ENCODE measurements at regions not wholly inside any gene's neighbourhood (a gene's known extent, or its start where the extent isn't known, plus 50 kb on each side); places are given as distances from the start of the nearest gene placed in this dataset.

DNA sequence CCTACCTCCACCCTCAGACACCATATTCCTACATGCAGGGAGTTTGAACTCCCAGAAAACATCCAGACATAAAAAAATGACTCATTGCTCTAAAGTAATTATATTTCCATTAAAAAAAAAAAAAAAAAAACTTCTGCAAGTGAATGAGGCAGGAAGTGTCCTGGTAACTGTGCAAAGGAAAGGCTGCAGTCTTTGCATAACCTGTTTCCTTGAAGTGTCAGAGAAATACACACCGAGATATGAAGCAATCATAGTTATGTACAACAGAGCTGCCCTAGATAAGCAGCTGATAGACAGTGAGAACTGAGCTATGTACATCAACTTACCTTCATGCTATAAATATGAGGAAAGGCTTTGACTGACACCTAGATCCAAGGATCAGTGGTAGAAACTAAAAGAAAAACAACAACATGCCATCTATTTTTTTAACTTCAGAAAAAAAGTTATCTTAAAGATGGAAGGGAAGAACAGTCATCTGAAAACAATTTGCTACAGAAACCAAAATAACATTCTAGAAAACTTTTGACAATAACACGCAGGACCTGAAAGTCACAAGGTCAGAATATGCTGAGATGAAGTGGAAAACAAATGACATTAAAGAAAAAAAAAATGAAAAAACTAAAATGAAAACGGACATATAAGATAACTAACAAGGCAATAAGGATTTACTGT is 263.2 kb downstream of the SEC23A start:
- no peaks in the 10 kb centered on the region for H3K27me3 ChIP-seq (replicated peaks; ENCODE audit: control insufficient read depth, insufficient read depth, low read length)
- DNase-seq (ENCODE audit: extremely low read depth, insufficient read length): no peak
- H3K4me3 ChIP-seq (replicated peaks; ENCODE audit: low read depth, low read length): no peak overlapping the region
- TF ChIP-seq, protein P1, sequence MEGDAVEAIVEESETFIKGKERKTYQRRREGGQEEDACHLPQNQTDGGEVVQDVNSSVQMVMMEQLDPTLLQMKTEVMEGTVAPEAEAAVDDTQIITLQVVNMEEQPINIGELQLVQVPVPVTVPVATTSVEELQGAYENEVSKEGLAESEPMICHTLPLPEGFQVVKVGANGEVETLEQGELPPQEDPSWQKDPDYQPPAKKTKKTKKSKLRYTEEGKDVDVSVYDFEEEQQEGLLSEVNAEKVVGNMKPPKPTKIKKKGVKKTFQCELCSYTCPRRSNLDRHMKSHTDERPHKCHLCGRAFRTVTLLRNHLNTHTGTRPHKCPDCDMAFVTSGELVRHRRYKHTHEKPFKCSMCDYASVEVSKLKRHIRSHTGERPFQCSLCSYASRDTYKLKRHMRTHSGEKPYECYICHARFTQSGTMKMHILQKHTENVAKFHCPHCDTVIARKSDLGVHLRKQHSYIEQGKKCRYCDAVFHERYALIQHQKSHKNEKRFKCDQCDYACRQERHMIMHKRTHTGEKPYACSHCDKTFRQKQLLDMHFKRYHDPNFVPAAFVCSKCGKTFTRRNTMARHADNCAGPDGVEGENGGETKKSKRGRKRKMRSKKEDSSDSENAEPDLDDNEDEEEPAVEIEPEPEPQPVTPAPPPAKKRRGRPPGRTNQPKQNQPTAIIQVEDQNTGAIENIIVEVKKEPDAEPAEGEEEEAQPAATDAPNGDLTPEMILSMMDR (IDR thresholded peaks at IDR 0.05; ENCODE audit: insufficient read depth, low read length, poor library complexity, severe bottlenecking): no peak
- no peaks in the 10 kb centered on the region for H3K36me3 ChIP-seq (ENCODE audit: control insufficient read depth, insufficient read depth, low read length)

DNA sequence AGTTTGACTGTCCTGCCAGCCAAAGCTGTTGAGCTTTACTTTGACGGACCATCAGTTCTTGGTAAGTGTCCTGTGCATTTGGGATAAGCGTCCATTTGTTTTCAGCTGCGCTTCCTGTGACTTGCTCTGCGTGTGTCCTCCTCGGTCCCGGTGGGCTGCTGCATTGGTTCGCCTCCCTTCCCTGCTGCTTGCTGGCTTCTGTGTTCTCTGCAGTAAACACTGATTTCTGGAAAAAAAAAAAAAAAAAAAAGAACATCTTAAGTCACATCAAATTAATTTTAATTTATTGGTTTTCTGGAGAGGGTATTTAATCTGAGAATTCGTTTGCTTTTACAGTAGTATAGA is 264.1 kb downstream of the SEC23A start:
- H3K4me3 ChIP-seq (replicated peaks; ENCODE audit: low read depth, low read length): no peak overlapping the region
- TF ChIP-seq, protein P1 (IDR thresholded peaks at IDR 0.05; ENCODE audit: insufficient read depth, low read length, poor library complexity, severe bottlenecking): no peak
- no peak for DNase-seq (ENCODE audit: extremely low read depth, insufficient read length)
- H3K27me3 ChIP-seq (replicated peaks; ENCODE audit: control insufficient read depth, insufficient read depth, low read length): no peaks in the 10 kb centered on the region
- no peaks in the 10 kb centered on the region for H3K36me3 ChIP-seq (ENCODE audit: control insufficient read depth, insufficient read depth, low read length)

DNA sequence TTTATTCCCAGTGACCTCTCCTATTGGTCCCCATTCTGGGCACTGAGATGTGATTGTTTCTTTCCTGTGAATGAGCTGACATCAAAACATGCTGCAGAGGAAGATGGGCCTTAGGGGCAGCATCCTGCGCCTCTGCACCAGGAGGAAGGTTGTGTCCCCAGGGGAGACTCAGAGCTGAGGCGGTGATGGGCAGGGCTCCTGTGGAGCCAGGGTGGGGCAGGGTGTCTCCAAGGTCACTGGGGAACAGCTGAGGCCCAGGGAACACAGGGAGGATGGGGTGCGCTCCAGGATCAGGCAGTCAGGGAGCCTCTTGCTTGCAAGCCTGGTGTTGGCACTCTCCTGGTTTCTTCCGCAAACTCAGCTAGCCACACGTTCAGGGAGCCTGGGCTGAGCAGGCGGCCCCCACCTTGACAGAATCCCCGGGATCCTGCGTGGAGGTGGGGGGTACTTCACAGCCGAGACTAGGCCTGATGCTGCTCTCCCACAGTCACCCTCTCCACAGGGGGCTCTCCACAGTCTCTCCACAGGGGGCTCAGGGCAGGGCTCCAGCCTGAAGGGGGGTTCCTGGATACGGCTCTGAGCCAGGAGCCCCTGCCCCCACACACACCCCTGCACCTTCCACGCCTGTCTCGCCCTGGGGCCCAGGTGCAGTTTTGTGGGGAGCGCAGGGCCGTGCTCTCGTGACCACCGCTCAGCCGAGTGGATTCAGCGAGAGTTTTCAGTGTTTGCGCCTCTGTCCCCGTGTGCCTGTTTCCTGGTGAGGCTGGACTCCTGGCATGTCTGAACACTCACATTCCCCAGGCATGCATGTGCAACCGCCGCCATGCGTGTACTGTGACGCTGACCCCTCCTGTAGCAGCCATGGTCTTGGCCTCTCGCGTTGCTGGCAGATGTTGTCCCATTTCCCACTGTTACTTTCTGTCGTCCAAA is 264.7 kb downstream of the SEC23A start:
- TF ChIP-seq, protein P1 (IDR thresholded peaks at IDR 0.05; ENCODE audit: insufficient read depth, low read length, poor library complexity, severe bottlenecking): no peak
- DNase-seq (ENCODE audit: extremely low read depth, insufficient read length): no peak

DNA sequence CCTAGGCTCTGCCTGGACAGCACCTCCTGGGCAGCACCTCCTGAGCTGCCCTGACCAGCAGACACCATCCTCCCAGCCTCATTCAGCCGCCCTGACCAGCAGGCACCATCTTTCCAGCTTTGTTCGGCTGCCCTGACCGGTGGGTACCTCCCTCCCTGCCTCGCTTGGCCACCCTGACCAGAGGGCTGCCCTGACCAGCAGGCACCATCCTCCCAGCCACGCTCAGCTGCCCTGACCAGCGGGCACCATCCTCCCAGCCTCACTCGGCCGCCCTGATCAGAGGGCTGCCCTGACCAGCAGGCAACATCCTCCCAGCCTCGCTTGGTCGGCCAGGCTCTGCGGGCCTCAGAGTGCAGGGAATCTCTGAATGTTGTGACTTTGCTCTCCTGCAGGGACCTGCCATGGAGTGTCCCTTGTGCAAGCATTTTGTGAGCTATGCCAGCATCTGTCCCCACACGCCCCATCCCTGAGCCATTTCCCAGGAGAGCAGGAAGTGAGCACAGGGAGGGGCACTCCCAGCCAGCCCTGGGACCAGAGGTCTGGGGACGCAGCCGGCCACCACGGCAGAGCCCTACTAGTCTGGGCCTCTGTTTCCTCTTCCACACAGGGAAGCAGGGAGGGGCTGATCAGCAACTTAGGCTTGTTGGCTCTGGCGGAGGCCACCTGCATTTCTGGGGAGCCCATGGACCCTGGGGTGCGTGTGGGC is 265.5 kb downstream of the SEC23A start:
- TF ChIP-seq, protein P1 (IDR thresholded peaks at IDR 0.05; ENCODE audit: insufficient read depth, low read length, poor library complexity, severe bottlenecking): no peak
- no peaks in the 10 kb centered on the region for H3K27me3 ChIP-seq (replicated peaks; ENCODE audit: control insufficient read depth, insufficient read depth, low read length)
- no peak for DNase-seq (ENCODE audit: extremely low read depth, insufficient read length)
- H3K4me3 ChIP-seq (replicated peaks; ENCODE audit: low read depth, low read length): no peak overlapping the region
- H3K36me3 ChIP-seq (ENCODE audit: control insufficient read depth, insufficient read depth, low read length): no peaks in the 10 kb centered on the region

More for the DNA sequence above, 264.7 kb downstream of the SEC23A start:
- no peak overlapping the region for H3K4me3 ChIP-seq (replicated peaks; ENCODE audit: low read depth, low read length)
- no peaks in the 10 kb centered on the region for H3K27me3 ChIP-seq (replicated peaks; ENCODE audit: control insufficient read depth, insufficient read depth, low read length)
- no peaks in the 10 kb centered on the region for H3K36me3 ChIP-seq (ENCODE audit: control insufficient read depth, insufficient read depth, low read length)

DNA sequence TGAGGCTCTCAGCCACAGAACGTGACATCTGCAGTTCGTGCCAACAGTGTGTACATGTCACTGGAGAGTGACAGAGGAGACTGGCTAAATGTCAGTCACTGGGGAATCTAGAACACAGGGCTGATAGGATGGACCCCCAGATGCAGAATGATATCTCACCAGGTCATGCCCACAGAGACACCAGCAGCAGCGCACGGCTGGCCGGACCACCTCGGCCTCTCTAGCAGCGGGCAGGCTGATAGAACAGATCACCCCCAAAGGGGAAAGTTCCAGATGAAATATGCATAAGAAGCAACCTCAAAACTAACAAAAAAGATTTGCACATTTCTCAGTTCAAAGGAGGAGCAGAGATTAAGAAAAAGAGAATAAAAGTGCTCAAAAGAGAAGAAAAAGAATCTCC is 266.5 kb downstream of the SEC23A start:
- TF ChIP-seq, protein P1 (IDR thresholded peaks at IDR 0.05; ENCODE audit: insufficient read depth, low read length, poor library complexity, severe bottlenecking): no peak
- no peak for DNase-seq (ENCODE audit: extremely low read depth, insufficient read length)
- Histone ChIP-seq H3K27me3 (replicated peaks; ENCODE audit: control insufficient read depth, insufficient read depth, low read length) (no peaks in the 10 kb centered on the region), H3K4me3 (replicated peaks; ENCODE audit: low read depth, low read length) (no peak overlapping the region), H3K36me3 (ENCODE audit: control insufficient read depth, insufficient read depth, low read length) (no peaks in the 10 kb centered on the region)

Measured in GM06990 (cell line).